WI38 (cell line): ENCODE measurements at regions not wholly inside any gene's neighbourhood (a gene's known extent, or its start where the extent isn't known, plus 50 kb on each side); places are given as distances from the start of the nearest gene placed in this dataset.

ENCODE experiments used
- H3K4me3 ChIP-seq: 2 replicates; pipeline ENCODE4 v1.5.1; 2011; ENCODE audit warnings: low read depth, mild to moderate bottlenecking, control low read depth, low read length
- CTCF ChIP-seq: IDR thresholded peaks from 2 replicates; pipeline ENCODE4 v1.5.1; 2012; ENCODE audit warnings: low read depth, mild to moderate bottlenecking, control low read depth, low read length

DNA sequence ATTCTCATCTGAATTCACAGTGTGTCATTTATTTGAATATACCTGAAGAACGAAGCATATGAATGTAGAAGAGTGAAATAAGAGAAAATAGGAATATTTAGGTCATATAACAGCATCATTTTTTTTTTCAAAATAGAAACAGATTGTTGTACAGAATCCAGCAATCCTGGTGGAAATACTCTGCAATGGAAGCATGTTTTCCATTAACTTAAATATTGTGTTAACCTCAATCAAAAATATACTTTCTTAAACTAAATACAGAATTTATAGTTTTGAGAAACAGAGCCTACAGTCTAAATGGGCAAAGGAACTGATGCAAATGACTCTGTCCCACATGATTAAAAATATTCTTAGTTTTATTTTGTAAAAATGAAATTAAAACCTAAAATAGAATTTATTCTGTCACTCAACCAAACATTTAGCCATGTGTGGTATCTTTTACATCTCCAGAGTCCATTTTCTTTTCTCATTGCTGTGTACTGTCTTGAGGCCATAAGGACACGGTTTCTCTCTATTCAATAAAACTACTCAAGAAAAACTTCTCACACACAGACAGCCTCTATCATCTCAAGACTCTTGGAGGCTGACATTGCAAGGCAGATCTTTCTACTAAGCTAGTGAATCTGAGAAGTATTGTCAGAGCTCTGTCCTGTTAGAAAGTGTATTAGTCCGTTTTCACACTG lies 322.6 kb downstream of the LTN1 start:
- TF ChIP-seq CTCF: no peak
- H3K4me3 ChIP-seq: no peak overlapping the region

- TF ChIP-seq CTCF: no peak
- no peak overlapping the region for H3K4me3 ChIP-seq
Observed at GRCh38 chr21:28669321-28669720, 323.4 kb downstream of the LTN1 start.

DNA sequence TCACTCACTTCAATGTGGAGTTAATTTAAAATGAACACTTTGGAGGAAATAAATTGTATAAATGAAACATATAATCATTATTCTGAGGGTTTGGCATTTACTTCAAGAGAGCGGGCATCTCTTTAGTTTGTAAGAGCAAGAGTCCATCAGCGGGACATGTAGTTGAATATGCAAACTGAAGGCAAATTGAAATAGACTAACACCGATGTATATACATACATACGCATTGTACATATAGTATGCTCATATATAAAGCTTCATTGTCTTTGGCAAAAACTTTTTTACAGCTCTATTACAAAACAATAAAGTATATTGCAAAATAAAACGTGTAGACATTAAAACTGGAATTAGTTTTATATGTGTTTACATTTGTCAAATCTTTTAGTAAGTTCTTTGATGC lies 328.9 kb downstream of the LTN1 start:
- H3K4me3 ChIP-seq: no peak overlapping the region
- TF ChIP-seq CTCF: no peak

GRCh38 chr21:28663111-28663693 lies 329.5 kb downstream of the LTN1 start:
- no peak overlapping the region for H3K4me3 ChIP-seq
- no peak for TF ChIP-seq CTCF

- no peak for TF ChIP-seq CTCF
- H3K4me3 ChIP-seq: no peak overlapping the region
Observed at GRCh38 chr21:28657566-28657965, 335.1 kb downstream of the LTN1 start.

- H3K4me3 ChIP-seq: no peak overlapping the region
- TF ChIP-seq CTCF: no peak
Observed at GRCh38 chr21:28655471-28655870, 337.2 kb downstream of the LTN1 start.

DNA sequence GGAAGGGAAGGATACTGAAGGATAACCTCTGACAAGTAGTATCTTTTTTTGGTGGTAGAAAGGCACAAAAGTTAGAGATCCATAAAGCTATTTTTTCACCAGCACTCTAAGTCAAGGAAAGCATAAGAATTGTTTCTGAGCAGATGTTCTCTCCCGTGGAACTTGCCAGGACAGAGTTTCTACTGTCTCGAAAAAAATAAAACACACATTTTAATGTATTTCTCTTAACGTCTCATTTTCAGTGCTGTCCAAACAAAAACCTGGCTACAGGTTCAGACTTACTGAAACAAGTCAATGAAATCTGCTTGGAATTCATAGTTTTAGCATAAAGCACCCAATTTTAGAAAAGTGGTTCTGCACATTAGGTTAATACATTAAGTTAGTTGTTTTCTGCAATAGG lies 338.3 kb downstream of the LTN1 start:
- no peak for TF ChIP-seq CTCF

More for the DNA sequence above, 338.3 kb downstream of the LTN1 start:
- no peak overlapping the region for H3K4me3 ChIP-seq
